ENCODE measurements at regions not wholly inside any gene's neighbourhood (a gene's known extent, or its start where the extent isn't known, plus 50 kb on each side); places are given as distances from the start of the nearest gene placed in this dataset.

DNA sequence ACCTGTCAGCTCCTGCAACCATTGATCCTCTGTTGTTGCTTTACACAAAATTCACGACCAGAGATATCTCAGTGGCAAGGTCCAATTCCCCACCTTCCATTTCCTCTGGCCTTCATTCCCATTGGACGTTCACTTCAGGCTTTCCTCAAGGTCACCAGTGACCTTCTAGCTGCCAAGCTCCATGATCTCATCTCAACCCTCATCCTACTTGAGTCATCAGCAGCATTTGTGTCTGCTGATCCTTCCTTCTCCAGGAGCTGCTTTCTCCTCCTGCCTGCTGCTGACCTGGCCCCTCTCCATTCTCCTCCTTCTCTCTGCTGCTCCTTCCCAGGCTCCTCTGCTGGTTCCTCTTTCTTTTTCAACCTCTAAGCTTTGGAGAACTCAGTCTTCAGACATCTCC, 66.2 kb upstream of the C10orf90 start:
- TF ChIP-seq, protein P1, sequence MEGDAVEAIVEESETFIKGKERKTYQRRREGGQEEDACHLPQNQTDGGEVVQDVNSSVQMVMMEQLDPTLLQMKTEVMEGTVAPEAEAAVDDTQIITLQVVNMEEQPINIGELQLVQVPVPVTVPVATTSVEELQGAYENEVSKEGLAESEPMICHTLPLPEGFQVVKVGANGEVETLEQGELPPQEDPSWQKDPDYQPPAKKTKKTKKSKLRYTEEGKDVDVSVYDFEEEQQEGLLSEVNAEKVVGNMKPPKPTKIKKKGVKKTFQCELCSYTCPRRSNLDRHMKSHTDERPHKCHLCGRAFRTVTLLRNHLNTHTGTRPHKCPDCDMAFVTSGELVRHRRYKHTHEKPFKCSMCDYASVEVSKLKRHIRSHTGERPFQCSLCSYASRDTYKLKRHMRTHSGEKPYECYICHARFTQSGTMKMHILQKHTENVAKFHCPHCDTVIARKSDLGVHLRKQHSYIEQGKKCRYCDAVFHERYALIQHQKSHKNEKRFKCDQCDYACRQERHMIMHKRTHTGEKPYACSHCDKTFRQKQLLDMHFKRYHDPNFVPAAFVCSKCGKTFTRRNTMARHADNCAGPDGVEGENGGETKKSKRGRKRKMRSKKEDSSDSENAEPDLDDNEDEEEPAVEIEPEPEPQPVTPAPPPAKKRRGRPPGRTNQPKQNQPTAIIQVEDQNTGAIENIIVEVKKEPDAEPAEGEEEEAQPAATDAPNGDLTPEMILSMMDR (IDR thresholded peaks at IDR 0.05): no peak
- TF ChIP-seq POLR2A (IDR thresholded peaks at IDR 0.05) (no peak), POLR2AphosphoS5 (IDR thresholded peaks at IDR 0.05) (no peak)

All from prostate gland (tissue), 2 donors.